ENCODE measurements at regions not wholly inside any gene's neighbourhood (a gene's known extent, or its start where the extent isn't known, plus 50 kb on each side); places are given as distances from the start of the nearest gene placed in this dataset.

- H3K9me3 Mint-ChIP-seq = no peaks in the 10 kb centered on the region
- CTCF ChIA-PET = no interaction called here
- no peaks in the 10 kb centered on the region for H3K4me1 Mint-ChIP-seq (ENCODE audit: low read depth)
Observed at GRCh38 chr3:154023148-154023547, 98.0 kb upstream of the ARHGEF26 start.

GRCh38 chr3:154025007-154025406, 96.2 kb upstream of the ARHGEF26 start:
- H3K4me3 Mint-ChIP-seq = no peak overlapping the region
- CTCF ChIA-PET = interaction anchor here (0.9 kb wide), 1 partner anchor 1052 kb away, joined by 3 read pairs; no protein-coding TSS in a partner anchor
- no peaks in the 10 kb centered on the region for H3K36me3 Mint-ChIP-seq (ENCODE audit: low read depth)

More at GRCh38 chr3:154023148-154023547, 98.0 kb upstream of the ARHGEF26 start:
- Mint-ChIP-seq H3K27ac (no peak overlapping the region), H3K27me3 (ENCODE audit: low read depth) (peaks cover 2% of the 10 kb centered on the region), H3K36me3 (ENCODE audit: low read depth) (no peaks in the 10 kb centered on the region), H3K4me3 (no peak overlapping the region)
- DNase-seq = no peak
- intact Hi-C loops (cut with micrococcal nuclease) = no loop called here

DNA sequence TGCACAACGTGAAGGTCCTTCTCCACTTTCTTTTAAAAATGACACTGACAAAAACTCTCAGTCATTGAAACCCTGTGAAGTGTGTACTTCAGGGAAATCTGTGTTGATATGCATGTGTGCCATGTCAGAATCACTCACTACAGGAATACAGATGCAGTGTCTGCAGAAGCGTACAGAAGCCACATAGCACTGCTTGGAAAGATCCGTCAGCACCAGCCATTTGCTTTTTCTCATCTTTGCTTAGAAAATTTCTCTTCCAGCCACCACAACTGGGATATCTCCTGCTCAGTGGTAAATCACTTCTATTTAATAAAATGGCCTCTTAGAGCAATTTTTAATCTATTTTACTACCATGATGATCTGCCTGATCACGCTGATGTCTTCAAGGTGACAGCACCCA, 91.3 kb upstream of the ARHGEF26 start:
- intact Hi-C loops (cut with micrococcal nuclease) = no loop called here
- Mint-ChIP-seq H3K27me3 (ENCODE audit: low read depth) (no peaks in the 10 kb centered on the region), H3K9me3 (no peaks in the 10 kb centered on the region), H3K4me3 (no peak overlapping the region), H3K27ac (no peak overlapping the region), H3K36me3 (ENCODE audit: low read depth) (no peaks in the 10 kb centered on the region), H3K4me1 (ENCODE audit: low read depth) (no peaks in the 10 kb centered on the region)
- CTCF ChIA-PET = no interaction called here
- DNase-seq = no peak

More at GRCh38 chr3:154025007-154025406, 96.2 kb upstream of the ARHGEF26 start:
- Mint-ChIP-seq H3K4me1 (ENCODE audit: low read depth) (no peaks in the 10 kb centered on the region), H3K27me3 (ENCODE audit: low read depth) (peaks cover 2% of the 10 kb centered on the region), H3K27ac (no peak overlapping the region), H3K9me3 (no peaks in the 10 kb centered on the region)
- no peak for DNase-seq
- intact Hi-C loops (cut with micrococcal nuclease) = no loop called here

DNA sequence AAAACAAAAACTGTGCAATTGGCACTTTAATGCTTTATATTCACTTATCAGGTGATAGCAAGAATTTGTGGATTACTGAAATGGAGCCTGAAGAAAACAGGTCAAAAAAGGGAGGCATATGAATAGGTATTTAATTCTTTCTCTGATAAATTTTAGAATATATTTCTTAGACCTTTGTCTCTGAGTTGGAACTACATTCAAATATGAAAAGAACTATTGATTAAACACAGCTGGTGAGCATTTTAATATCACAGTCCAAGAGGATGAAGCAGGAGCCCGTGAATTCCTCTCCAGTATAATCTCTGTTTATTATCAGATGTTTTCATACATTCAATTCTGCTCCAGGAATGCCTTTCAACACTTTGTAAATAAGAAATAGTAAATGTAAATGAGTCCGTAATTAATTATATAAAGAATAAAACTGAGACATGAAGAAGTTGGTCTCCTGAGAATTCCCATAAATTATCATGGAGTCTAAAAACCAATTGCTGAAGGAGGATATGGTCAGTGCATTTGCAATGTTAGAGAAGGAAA, 86.3 kb upstream of the ARHGEF26 start:
- Mint-ChIP-seq H3K27ac (no peak overlapping the region), H3K27me3 (ENCODE audit: low read depth) (no peaks in the 10 kb centered on the region), H3K9me3 (no peaks in the 10 kb centered on the region), H3K4me3 (no peak overlapping the region), H3K4me1 (ENCODE audit: low read depth) (no peaks in the 10 kb centered on the region), H3K36me3 (ENCODE audit: low read depth) (no peaks in the 10 kb centered on the region)
- no peak for DNase-seq
- intact Hi-C loops (cut with micrococcal nuclease) = no loop called here
- CTCF ChIA-PET = no interaction called here

DNA sequence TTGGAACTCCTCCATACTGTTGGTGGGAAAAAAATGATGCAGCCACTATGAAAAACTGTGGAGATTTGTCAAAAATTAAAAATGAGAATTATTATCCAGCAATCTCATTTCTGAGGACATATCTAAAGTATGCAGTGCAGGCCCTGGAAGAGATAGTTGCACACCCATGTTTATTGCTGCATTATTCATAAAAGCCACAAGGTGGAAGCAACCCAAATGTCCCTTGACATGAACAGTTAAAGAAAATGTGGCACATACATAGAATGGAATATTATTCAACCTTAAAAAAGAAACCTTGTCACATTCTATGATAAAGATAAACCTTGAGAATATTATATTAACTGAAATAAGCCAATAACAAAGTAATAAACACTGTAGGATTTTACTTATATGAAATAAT, 80.9 kb upstream of the ARHGEF26 start:
- Mint-ChIP-seq H3K27ac (no peak overlapping the region), H3K27me3 (ENCODE audit: low read depth) (peaks cover 7% of the 10 kb centered on the region), H3K36me3 (ENCODE audit: low read depth) (no peaks in the 10 kb centered on the region), H3K4me3 (no peak overlapping the region), H3K4me1 (ENCODE audit: low read depth) (no peaks in the 10 kb centered on the region), H3K9me3 (no peaks in the 10 kb centered on the region)
- intact Hi-C loops (cut with micrococcal nuclease) = loop anchor here (1.0 kb wide), 1 partner anchor 213 kb away; no protein-coding TSS in a partner anchor
- no peak for DNase-seq
- CTCF ChIA-PET = no interaction called here

DNA sequence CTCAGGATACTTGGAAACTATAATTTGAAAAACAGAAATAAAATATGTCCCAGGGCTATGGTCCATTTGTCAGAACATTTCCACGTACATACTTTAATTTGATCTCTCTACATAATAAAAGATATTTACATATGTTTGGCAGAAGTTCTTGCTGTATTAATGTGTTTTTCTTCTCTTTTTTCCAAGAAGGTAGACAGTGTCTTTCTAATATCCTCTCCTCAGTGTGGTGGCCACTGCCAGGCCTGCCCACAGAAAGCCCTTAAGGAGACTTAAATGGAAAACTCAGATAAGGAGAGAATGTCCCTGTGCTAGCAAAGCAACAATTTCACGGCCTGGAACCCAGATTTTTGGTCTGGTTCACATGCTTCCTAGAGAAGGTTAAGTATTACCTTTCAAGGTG, 76.5 kb upstream of the ARHGEF26 start:
- no peak overlapping the region for H3K27ac Mint-ChIP-seq
- H3K4me3 Mint-ChIP-seq = no peak overlapping the region
- peaks cover 20% of the 10 kb centered on the region for H3K27me3 Mint-ChIP-seq (ENCODE audit: low read depth)
- H3K4me1 Mint-ChIP-seq (ENCODE audit: low read depth) = no peaks in the 10 kb centered on the region
- no peaks in the 10 kb centered on the region for H3K9me3 Mint-ChIP-seq
- intact Hi-C loops (cut with micrococcal nuclease) = no loop called here
- CTCF ChIA-PET = no interaction called here
- no peak for DNase-seq
- H3K36me3 Mint-ChIP-seq (ENCODE audit: low read depth) = no peaks in the 10 kb centered on the region

GRCh38 chr3:154050216-154050615, 71.0 kb upstream of the ARHGEF26 start:
- no peaks in the 10 kb centered on the region for H3K9me3 Mint-ChIP-seq
- intact Hi-C loops (cut with micrococcal nuclease) = no loop called here
- H3K27me3 Mint-ChIP-seq (ENCODE audit: low read depth) = peaks cover 29% of the 10 kb centered on the region
- no peak for DNase-seq
- no peaks in the 10 kb centered on the region for H3K4me1 Mint-ChIP-seq (ENCODE audit: low read depth)
- H3K36me3 Mint-ChIP-seq (ENCODE audit: low read depth) = no peaks in the 10 kb centered on the region
- CTCF ChIA-PET = no interaction called here
- no peak overlapping the region for H3K4me3 Mint-ChIP-seq
- H3K27ac Mint-ChIP-seq = no peak overlapping the region

DNA sequence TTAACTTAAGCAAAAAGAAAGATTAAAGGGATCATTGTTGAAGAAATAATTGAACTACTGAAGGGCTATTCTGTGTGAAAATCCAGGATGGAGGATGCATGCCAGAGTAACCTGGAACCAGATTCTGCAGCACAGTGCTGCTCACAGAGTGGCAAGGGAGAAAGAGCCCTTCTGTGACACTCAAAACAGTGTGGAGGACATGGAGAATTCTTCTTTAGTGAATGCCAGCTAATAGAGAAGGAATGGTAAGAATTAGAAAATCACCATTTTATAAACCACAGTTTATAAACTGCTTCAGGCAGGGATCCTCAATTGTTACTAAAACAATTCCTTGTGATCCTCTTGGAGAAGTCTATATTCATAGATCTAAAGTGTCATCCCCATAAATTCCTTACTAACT, 70.4 kb upstream of the ARHGEF26 start:
- Mint-ChIP-seq H3K36me3 (ENCODE audit: low read depth) (no peaks in the 10 kb centered on the region), H3K4me1 (ENCODE audit: low read depth) (no peaks in the 10 kb centered on the region), H3K4me3 (no peak overlapping the region), H3K27ac (no peak overlapping the region), H3K27me3 (ENCODE audit: low read depth) (peaks cover 29% of the 10 kb centered on the region), H3K9me3 (no peaks in the 10 kb centered on the region)
- CTCF ChIA-PET = no interaction called here
- intact Hi-C loops (cut with micrococcal nuclease) = no loop called here
- no peak for DNase-seq

GRCh38 chr3:154059833-154060232, 61.4 kb upstream of the ARHGEF26 start:
- Mint-ChIP-seq H3K36me3 (ENCODE audit: low read depth) (no peaks in the 10 kb centered on the region), H3K4me1 (ENCODE audit: low read depth) (no peaks in the 10 kb centered on the region)

GRCh38 chr3:154060238-154061000, 60.8 kb upstream of the ARHGEF26 start:
- intact Hi-C loops (cut with micrococcal nuclease) = no loop called here

More at GRCh38 chr3:154059833-154060232, 61.4 kb upstream of the ARHGEF26 start:
- DNase-seq = no peak
- intact Hi-C loops (cut with micrococcal nuclease) = no loop called here
- H3K27me3 Mint-ChIP-seq (ENCODE audit: low read depth) = no peaks in the 10 kb centered on the region
- no peak overlapping the region for H3K4me3 Mint-ChIP-seq
- H3K27ac Mint-ChIP-seq = no peak overlapping the region
- CTCF ChIA-PET = no interaction called here
- H3K9me3 Mint-ChIP-seq = no peaks in the 10 kb centered on the region

GRCh38 chr3:154061001-154061370, 60.2 kb upstream of the ARHGEF26 start:
- Mint-ChIP-seq H3K4me1 (ENCODE audit: low read depth) (no peaks in the 10 kb centered on the region), H3K27me3 (ENCODE audit: low read depth) (peaks cover 3% of the 10 kb centered on the region), H3K4me3 (no peak overlapping the region), H3K9me3 (no peaks in the 10 kb centered on the region), H3K36me3 (ENCODE audit: low read depth) (no peaks in the 10 kb centered on the region), H3K27ac (no peak overlapping the region)
- intact Hi-C loops (cut with micrococcal nuclease) = no loop called here
- CTCF ChIA-PET = no interaction called here
- no peak for DNase-seq

More at GRCh38 chr3:154060238-154061000, 60.8 kb upstream of the ARHGEF26 start:
- no peaks in the 10 kb centered on the region for H3K4me1 Mint-ChIP-seq (ENCODE audit: low read depth)
- no peaks in the 10 kb centered on the region for H3K36me3 Mint-ChIP-seq (ENCODE audit: low read depth)
- no peak overlapping the region for H3K27ac Mint-ChIP-seq
- no peaks in the 10 kb centered on the region for H3K27me3 Mint-ChIP-seq (ENCODE audit: low read depth)
- no peaks in the 10 kb centered on the region for H3K9me3 Mint-ChIP-seq
- no peak overlapping the region for H3K4me3 Mint-ChIP-seq
- CTCF ChIA-PET = no interaction called here
- no peak for DNase-seq

DNA sequence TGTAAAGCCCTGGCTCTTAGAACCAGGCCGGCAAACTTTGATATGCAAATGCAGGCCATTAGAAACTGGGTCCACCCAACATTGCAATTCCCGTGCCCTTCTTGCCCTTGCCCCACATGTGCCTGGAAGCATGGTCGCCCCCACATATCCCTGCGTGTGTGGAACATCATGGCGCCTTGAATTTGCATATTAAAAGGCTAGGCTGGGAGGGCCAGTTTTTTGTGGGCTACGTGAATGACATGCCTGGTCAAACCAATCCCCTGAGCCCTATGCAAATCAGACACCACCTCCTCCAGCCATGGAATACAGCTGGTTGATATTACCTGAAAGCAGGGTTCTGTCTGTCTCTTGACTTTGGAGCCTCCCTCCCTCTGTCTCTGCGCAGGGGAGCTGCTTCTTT, 58.7 kb upstream of the ARHGEF26 start:
- Mint-ChIP-seq H3K27ac (no peak overlapping the region), H3K9me3 (no peaks in the 10 kb centered on the region), H3K4me3 (no peak overlapping the region), H3K36me3 (ENCODE audit: low read depth) (no peaks in the 10 kb centered on the region), H3K27me3 (ENCODE audit: low read depth) (peaks cover 7% of the 10 kb centered on the region), H3K4me1 (ENCODE audit: low read depth) (no peaks in the 10 kb centered on the region)
- DNase-seq = no peak
- CTCF ChIA-PET = no interaction called here
- intact Hi-C loops (cut with micrococcal nuclease) = no loop called here

DNA sequence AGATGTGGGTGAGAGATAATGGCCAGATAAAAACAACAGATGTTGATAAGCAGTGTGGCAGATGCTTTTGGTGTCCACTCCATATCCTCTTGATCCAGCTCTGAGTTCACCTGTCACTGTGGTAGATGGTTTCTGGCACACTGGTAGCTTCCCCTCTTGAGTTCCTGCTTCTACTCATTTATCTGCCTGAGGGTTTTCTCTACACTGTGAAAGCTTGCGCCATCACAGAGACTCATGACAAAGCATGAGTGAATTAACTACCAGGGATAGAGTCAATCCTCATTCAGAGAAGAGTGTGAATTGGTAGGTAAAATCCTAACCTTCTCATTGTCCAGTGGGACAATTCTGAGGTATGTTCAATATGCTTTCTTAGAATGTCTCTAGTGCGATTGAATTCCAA, 50.0 kb upstream of the ARHGEF26 start:
- Mint-ChIP-seq H3K4me1 (ENCODE audit: low read depth) (no peaks in the 10 kb centered on the region), H3K4me3 (no peak overlapping the region), H3K36me3 (ENCODE audit: low read depth) (no peaks in the 10 kb centered on the region), H3K27ac (no peak overlapping the region), H3K27me3 (ENCODE audit: low read depth) (peaks cover 5% of the 10 kb centered on the region), H3K9me3 (no peaks in the 10 kb centered on the region)
- intact Hi-C loops (cut with micrococcal nuclease) = no loop called here
- DNase-seq = no peak
- CTCF ChIA-PET = no interaction called here
